GM18868 (cell line): ENCODE measurements at regions not wholly inside any gene's neighbourhood (a gene's known extent, or its start where the extent isn't known, plus 50 kb on each side); places are given as distances from the start of the nearest gene placed in this dataset.
"Not testable (repeated sequence)": the region's sequence is repeated elsewhere in the genome, so short reads cannot be mapped to it uniquely, and the experiment has no call there.

Experiments used
- ATAC-seq: cut with Tn5 transposase; IDR thresholded peaks from one replicate; pipeline ENCODE4 v1.9.1; 2021; ENCODE audit warnings: mild to moderate bottlenecking, moderate library complexity; ENCODE audit not compliant: unreplicated experiment

DNA sequence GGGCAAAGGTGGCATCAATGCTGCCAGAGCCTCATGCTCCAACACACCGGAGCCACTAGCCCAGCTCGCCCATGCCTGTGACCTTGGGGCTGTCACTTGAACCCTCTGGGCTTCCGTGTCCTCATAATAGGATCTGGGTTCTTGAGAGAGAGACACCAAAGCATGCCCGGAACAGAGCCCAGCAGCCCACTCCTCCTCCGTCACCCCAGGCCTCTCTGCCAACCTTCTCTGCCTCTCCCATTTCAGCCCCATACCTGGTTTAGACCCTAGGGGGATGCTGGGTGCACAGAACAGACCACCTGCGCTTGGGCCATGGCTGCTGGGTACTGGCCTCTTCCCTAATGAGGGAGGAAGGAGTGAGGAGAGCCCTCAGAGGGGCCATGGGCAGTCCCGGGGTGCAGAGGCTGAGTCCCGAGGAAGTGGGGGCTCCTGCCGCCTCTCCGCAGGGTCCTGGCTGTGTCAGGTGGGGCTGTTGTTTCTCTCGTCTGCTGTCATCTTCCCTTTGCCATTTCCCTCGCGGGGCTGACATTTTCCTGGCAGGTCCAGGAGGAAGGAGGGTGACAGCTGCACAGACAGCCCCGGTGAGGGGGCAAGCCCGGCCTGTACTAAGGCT is 172.4 kb upstream of the RTL1 start:
- no peak for ATAC-seq

DNA sequence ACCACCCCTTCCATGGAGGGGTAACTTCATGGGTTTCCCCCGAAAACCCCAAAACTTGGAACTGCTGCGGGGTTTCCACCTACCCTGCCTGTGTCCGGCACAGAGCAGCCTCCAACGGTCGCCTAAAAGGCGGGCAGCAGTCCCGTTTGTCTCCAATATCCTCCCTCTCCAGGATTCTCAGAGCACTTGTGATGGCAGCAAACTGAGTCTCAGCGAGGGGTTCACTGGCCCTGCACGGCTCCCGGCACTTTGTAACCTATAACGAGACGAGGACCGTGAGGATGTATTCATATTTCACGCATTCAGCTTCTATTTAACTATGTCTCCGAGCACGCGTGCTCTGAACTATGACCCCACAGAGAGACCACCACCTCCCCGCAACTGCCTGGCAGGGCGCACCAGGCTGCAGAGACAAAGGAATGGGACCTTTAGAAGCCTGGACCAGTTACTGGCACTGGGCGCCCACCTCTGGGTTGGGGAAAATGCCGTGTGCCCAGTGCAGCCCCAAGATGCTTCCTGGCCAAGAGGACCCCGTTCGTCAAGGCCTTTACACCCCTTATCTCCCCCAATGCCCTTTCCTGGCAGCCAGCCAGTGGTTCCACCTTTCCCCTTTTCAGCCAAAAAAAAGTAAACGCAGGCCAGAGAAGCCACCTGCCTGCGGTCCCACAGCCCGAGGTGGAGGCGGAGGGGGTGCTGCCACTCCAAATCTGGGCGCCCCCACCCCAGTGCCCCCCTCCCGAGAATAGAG is 173.1 kb upstream of the RTL1 start:
- no peak for ATAC-seq

DNA sequence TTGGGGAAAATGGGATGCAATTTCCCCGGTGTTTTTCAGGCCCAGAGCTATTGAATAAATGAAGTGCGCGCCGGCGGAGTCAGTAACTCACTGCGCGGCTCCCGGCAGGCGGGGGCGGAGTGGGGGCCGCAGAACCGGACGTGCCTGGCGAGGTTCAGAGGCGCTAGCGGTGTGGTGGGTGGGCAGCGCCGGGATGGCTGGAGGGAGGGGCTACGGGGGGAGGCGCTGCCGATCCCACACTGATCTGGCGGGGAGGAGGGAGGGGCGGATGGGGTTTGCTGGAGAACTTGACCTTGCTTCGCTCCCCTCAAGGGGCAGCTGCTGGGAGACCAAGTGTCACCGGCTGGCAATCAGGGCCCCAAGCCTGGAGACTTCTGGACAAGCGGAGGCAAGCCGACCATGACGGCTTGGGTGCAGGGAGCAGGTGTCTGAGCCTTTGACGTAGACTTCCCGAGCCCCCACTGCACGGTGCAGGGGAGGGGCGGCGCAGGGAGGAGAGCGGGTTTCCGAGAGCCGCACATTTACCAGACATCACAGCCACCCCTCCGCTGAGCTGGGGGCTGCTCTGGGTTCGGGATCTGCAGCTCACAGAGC is 174.1 kb upstream of the RTL1 start:
- no peak for ATAC-seq

DNA sequence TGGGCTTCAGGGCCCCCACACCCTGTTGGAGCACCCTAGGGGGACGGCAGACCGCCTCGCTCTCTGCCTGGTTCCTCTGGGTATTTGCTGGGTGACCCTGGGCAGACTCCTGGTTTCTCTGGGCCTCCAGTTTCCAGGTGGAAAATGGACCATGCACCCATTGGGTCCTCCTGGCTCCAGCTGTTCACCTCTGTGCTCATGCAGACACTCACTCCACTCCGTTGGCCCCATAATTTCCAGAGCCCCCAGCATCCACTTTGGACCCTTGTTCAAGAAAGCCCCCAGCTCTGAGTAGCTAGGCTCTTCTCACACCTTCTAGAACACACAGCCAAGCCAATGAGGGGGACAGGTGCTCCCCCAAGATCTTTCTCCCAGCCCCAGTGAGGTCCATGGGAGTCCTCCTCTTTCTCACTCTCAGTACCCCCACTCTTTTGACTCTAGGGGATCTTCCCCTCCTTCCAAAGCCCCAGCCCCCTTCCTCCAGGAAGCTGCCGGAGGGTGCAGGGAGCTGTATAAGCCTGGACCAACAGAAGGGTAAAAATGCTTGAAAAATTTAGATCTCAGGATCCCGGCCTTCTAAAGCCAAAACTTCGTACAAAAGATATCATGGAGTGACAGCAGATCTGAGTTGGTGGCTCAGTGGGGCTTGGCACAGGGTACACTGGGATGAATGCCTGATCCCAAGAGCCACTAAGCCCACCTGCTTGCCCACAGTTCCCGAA is 174.8 kb upstream of the RTL1 start:
- ATAC-seq: no peak

DNA sequence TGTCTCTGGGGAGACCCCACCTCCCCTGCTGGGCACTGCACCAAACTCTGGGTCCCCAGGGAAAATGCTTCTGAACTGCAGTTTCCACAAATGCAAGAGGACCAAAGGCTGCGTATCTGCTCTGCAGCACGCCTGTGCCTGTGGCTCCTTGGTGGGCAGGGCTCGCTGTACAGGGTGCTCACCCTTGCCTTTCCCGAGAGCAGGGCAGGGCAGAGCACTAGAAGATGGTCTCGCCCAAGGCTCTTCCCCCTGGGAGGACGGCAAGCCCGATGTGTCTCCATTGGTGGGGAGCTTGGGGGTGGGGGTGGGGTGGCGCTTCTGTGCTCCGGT is 175.3 kb upstream of the RTL1 start:
- no peak for ATAC-seq

- ATAC-seq: no peak
Observed at GRCh38 chr14:101080922-101081593, 177.5 kb upstream of the RTL1 start.

GRCh38 chr14:101082036-101082435 is 178.5 kb upstream of the RTL1 start:
- ATAC-seq: no peak

- no peak for ATAC-seq
Observed at GRCh38 chr14:101082436-101083384, 179.2 kb upstream of the RTL1 start.

DNA sequence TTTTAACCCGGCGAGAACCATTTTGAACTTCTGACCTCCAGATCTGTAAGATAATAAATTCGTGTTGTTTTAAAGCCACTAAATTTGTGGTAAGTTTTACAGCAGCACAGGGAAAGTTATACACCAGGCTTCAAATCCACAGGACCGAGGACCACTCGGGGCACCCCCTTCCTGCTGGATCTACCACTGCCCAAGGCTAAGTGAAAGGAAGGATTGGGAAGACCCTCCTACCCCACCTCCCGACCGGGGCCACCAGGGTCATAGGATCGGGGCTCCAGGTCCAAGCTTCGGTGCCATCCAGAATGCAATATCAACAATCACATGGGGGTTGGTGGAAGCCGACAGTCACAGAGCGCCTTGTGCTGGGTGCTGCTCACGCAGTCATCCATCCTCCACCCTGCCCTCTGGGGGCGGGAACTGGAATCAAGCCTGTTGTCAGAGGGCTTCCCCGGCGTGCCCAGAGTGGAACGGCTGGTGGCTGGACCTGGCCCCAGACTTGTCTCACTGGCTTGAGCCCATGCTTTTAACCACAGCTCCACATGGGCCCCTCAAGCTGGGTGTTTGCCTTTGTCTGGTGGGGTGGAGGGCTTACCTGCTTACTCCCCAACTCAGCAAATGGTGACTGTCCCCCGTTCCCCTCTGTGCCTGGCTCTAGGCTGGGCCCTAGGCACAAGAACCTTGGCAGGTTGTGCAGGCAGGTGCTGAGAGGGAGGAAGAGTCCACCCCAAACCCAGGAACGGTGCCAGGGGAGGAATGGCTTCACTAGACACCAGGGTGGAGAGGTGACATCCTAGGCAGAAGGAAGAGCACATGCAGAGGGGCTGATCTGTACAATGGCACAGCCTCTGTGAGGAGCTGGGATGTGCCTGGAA is 180.3 kb upstream of the RTL1 start:
- no peak for ATAC-seq

- no peak for ATAC-seq
Observed at GRCh38 chr14:101084436-101084826, 180.9 kb upstream of the RTL1 start.

DNA sequence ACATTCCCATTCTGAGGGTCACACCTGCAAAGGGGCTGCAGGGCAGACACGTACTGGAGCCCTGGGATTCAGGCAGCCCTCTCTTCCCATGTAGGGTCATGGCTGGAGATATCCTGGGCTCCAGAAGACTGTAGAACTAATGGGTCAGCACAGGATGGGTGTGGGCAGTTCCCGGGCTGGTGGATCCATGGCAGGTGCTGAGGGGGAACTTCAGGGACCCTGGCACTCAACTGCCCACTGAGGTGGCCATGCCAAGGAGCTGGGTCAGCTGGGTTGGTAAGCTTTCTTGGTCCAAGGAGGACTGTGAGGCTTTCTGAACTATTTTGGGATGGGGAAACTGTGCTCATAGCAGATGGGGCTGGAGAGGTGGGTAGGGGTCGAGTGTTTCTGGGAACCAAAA is 183.4 kb upstream of the RTL1 start:
- ATAC-seq: no peak

- ATAC-seq: no peak
Observed at GRCh38 chr14:101087614-101088394, 184.3 kb upstream of the RTL1 start.

- ATAC-seq: no peak
Observed at GRCh38 chr14:101088395-101088667, 184.8 kb upstream of the RTL1 start.

- no peak for ATAC-seq
Observed at GRCh38 chr14:101088714-101089113, 185.2 kb upstream of the RTL1 start.

DNA sequence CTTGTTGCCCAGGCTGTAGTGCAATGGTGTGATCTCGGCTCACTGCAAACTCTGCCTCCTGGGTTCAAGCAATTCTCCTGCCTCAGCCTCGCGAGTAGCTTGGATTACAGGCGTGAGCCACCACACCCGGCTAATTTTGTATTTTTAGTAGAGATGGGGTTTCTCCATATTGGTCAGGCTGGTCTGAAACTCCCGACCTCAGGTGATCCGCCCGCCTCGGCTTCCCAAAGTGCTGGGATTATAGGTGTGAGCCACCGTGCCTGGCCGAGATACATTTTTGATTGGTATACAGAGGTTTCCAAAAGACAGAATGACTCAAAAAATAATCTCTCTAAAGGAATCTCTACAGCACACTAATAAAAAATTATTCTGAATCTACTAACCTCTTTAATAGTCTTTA is 187.0 kb upstream of the RTL1 start:
- ATAC-seq: not testable (repeated sequence)

- ATAC-seq: no peak
Observed at GRCh38 chr14:101090976-101091375, 187.5 kb upstream of the RTL1 start.

- ATAC-seq: not testable (repeated sequence)
Observed at GRCh38 chr14:101094916-101095315, 191.4 kb upstream of the RTL1 start.

DNA sequence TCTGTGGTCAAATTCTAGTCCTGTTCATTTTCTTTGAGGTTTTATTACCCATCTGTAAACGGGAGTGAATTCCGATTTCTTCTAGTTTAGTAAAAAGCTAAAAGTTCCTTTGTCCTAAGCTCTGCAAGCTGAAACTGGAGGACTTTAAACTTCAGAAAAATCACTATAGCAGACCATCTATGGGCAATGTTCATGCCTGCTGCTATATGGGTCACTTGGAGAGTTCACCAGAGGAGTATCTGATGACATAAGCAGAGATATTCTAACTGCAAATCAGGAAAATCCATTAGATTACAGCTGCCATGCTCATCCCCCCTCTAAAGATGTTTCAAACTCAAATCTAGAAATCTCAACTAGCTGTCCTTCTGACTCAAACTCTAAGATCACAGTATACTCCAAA is 193.0 kb upstream of the RTL1 start:
- ATAC-seq: no peak
